ENCODE measurements at regions not wholly inside any gene's neighbourhood (a gene's known extent, or its start where the extent isn't known, plus 50 kb on each side); places are given as distances from the start of the nearest gene placed in this dataset.

- TF ChIP-seq ZNF18 (tag by site-specific recombination; IDR thresholded peaks at IDR 0.05) (peak; percentile 90), ATF2 (tag by site-specific recombination; IDR thresholded peaks at IDR 0.05; ENCODE audit: low read depth) (no peak)
- ChIA-PET CTCF (no interaction called here), POLR2A (no interaction called here)
- Histone ChIP-seq H3K9me3 (ENCODE audit: control insufficient read depth, insufficient read depth, low read depth, low read length) (no peaks in the 10 kb centered on the region), H3K27ac (ENCODE audit: extremely low read depth, low read depth, low read length) (no peak overlapping the region), H3K4me3 (ENCODE audit: low read depth, low read length) (no peak overlapping the region), H3K4me1 (ENCODE audit: control insufficient read depth, insufficient read depth, low read length) (no peaks in the 10 kb centered on the region), H3K36me3 (ENCODE audit: control insufficient read depth in 2 of 2, insufficient read depth in 1 of 2, low read length in 2 of 2) (no peaks in the 10 kb centered on the region)
Measured at GRCh38 chr10:2871673-2872219, 195.6 kb upstream of the PFKP start.

GRCh38 chr10:2870654-2871053 lies 196.7 kb upstream of the PFKP start:
- Histone ChIP-seq H3K27ac (ENCODE audit: extremely low read depth, low read depth, low read length) (no peak overlapping the region), H3K4me1 (ENCODE audit: control insufficient read depth, insufficient read depth, low read length) (no peaks in the 10 kb centered on the region), H3K4me3 (ENCODE audit: low read depth, low read length) (no peak overlapping the region), H3K9me3 (ENCODE audit: control insufficient read depth, insufficient read depth, low read depth, low read length) (no peaks in the 10 kb centered on the region), H3K36me3 (ENCODE audit: control insufficient read depth in 2 of 2, insufficient read depth in 1 of 2, low read length in 2 of 2) (no peaks in the 10 kb centered on the region)
- no peak for TF ChIP-seq SP7 (tag by site-specific recombination; IDR thresholded peaks at IDR 0.05)
- CTCF ChIA-PET, result no interaction called here
- POLR2A ChIA-PET, result no interaction called here

GRCh38 chr10:2867788-2868299 lies 199.5 kb upstream of the PFKP start:
- Histone ChIP-seq H3K36me3 (ENCODE audit: control insufficient read depth in 2 of 2, insufficient read depth in 1 of 2, low read length in 2 of 2) (no peaks in the 10 kb centered on the region), H3K9me3 (ENCODE audit: control insufficient read depth, insufficient read depth, low read depth, low read length) (no peaks in the 10 kb centered on the region), H3K27ac (ENCODE audit: extremely low read depth, low read depth, low read length) (no peak overlapping the region), H3K4me1 (ENCODE audit: control insufficient read depth, insufficient read depth, low read length) (no peaks in the 10 kb centered on the region), H3K4me3 (ENCODE audit: low read depth, low read length) (no peak overlapping the region)
- CTCF ChIA-PET, result no interaction called here
- TF ChIP-seq ZNF701 (tag by site-specific recombination; IDR thresholded peaks at IDR 0.05) (no peak), ZNF548 (tag by site-specific recombination; IDR thresholded peaks at IDR 0.05) (no peak), REST (tag by site-specific recombination; IDR thresholded peaks at IDR 0.05) (peak; percentile 83)
- POLR2A ChIA-PET, result no interaction called here

- H3K4me1 ChIP-seq (ENCODE audit: control insufficient read depth, insufficient read depth, low read length), result 0 out of 2 replicates have a peak, but pooled peaks cover 2% of the 10 kb centered on the region
- no peak overlapping the region for H3K4me3 ChIP-seq (ENCODE audit: low read depth, low read length)
- POLR2A ChIA-PET, result no interaction called here
- CTCF ChIA-PET, result no interaction called here
- no peak overlapping the region for H3K27ac ChIP-seq (ENCODE audit: extremely low read depth, low read depth, low read length)
- no peaks in the 10 kb centered on the region for H3K36me3 ChIP-seq (ENCODE audit: control insufficient read depth in 2 of 2, insufficient read depth in 1 of 2, low read length in 2 of 2)
- no peaks in the 10 kb centered on the region for H3K9me3 ChIP-seq (ENCODE audit: control insufficient read depth, insufficient read depth, low read depth, low read length)
- TF ChIP-seq ZNF26 (tag by site-specific recombination; IDR thresholded peaks at IDR 0.05) (no peak), SALL2 (tag by site-specific recombination; IDR thresholded peaks at IDR 0.05; ENCODE audit: borderline replicate concordance) (no peak), ZFP41 (tag by site-specific recombination; IDR thresholded peaks at IDR 0.05; ENCODE audit: borderline replicate concordance) (no peak), ZNF248 (tag by site-specific recombination; IDR thresholded peaks at IDR 0.05) (no peak), ELK4 (IDR thresholded peaks at IDR 0.05; ENCODE audit: borderline replicate concordance, low read depth, low read length) (no peak), ZNF558 (tag by site-specific recombination; IDR thresholded peaks at IDR 0.05) (no peak), ZFP3 (tag by site-specific recombination; IDR thresholded peaks at IDR 0.05; ENCODE audit: low read depth) (no peak), SCRT1 (tag by site-specific recombination; IDR thresholded peaks at IDR 0.05; ENCODE audit: borderline replicate concordance) (no peak), PRDM6 (tag by site-specific recombination; IDR thresholded peaks at IDR 0.05) (no peak), ZNF623 (tag by site-specific recombination; IDR thresholded peaks at IDR 0.05) (no peak)
Measured at GRCh38 chr10:2866569-2866968, 200.8 kb upstream of the PFKP start.
